Left forelimb (tissue), 1 donor: ENCODE measurements at regions not wholly inside any gene's neighbourhood (a gene's known extent, or its start where the extent isn't known, plus 50 kb on each side); places are given as distances from the start of the nearest gene placed in this dataset.

Source experiments
- DNase-seq: peaks from one replicate; pipeline ENCODE4 v3.0.0-alpha.2; 2018; ENCODE audit warnings: low spot score

DNA sequence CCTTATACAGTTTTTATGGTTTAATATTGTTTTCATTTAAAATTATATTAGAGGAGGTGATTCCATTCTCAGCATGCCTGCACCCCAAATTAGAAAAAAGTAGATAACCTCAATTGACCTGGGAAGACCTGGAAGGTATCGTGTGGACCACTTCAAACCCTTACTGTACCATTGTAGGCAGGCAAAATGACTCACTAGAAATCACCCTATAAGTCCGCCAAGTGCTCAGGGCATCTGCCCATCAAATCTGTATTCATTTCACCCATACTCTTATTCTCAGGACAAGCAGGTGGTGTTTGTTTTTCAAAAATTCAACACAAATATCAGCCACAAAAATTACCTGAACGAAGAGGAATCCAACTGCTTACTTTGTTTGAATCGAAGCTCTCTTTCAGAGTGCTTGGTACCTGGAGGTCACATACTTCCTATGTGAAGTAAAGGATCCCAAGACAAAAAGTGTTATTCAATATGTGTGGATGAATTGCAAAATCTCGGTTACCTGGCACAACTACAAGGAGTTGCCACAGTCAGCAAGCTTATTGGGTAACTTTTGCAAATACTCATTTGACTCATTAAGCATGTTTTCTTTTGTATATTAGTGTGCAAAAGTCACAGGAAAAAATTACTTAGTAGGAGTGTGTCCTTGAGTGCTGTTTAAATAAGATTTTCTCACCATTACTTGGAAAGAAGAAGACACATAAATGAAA, 216.2 kb downstream of the ENC1 start:
- DNase-seq, result no peak

GRCh38 chr5:74423383-74423782, 217.1 kb downstream of the ENC1 start:
- DNase-seq, result no peak

DNA sequence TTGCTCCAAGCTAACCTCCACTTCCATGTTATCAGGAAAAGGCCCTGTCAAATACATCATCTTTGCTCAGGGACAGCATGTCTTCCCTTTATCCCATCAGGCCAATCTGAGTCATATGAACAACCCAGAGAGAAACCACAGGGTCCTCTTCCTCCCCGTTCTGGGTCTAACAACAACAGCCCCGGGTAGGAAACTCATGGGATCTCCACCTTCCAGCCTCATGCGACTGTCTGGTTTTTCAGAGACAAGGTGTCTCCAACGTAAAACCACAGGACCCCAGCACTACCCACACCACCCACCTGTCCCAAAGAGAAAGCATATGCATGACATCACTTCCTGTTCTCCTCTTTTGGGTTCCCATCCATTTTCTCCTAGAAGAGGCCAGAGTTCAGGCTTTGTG, 217.9 kb downstream of the ENC1 start:
- DNase-seq, result no peak

DNA sequence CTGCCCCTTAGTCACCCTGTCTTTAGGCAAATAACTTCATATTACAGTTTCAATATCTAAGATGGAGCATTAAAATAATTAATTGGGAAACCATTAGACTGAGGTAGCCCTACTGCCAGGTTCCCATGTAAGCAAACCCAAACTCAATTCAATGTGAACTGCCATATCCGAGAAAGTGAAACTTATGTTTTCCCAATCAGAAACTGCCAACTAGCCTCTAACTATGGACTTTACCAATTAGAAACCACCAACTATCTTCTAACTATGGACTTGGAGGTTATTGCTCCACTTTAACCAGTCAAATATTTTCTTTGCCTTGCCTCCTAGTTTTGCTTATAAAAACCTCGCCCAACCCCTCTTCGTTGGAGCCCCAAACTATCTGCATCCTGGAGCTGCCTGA, 218.5 kb downstream of the ENC1 start:
- DNase-seq, result no peak

GRCh38 chr5:74421377-74421776, 219.2 kb downstream of the ENC1 start:
- DNase-seq, result no peak

DNA sequence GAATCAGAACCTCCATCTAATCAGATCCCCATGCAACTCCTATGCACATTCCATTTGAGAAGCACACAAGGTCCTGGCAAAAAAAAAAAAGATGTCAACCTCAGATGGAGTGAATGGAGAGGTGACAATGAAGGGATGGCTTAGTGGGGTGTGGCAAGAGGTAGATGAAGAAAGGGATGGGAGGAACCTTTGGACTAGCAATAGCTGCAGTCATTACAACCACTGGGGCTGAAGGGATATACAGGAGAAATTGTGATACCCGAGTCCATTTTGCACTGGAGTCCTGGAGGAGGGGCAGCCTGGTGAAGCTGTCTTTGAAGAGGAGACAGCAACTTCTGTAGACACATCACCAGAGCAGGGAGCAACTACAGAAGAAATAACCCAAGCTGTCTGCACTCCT, 219.6 kb downstream of the ENC1 start:
- no peak for DNase-seq

DNA sequence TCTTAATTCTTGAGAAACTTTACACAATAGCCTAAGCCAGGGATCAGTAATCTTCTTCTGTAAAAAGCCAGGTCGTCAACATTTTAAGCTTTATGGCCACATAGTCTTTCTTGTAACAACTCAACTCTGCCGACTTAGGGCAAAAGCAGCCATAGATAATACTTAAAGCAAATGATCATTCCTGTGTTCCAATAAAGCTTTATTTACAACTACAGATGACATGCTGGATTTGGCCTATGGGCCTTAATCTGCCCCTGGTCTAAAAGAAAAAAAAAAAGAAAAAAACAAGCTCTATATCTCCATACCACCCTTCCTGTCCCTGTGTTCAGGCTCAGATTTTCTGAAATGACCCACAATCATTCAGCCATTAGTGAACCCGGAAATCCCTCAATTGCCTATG, 220.3 kb downstream of the ENC1 start:
- no peak for DNase-seq

DNA sequence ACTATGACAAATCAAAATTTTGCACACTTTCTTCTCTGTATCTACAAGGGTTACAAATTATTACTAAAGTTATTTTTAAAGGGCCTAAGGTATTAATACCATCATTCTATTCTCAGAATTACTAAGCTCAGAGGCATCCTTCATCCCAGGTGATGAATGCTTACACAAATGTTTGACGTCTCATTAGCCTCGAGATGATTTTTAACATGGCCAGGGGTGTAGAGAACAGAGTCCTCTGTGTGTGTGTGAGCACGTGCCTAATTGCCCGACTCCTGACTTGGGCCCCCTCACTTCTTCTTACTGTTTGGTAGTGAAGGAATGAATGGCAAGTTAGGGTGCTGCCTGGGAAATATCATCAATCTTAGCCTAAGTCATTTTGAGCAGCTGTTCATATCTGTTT, 221.1 kb downstream of the ENC1 start:
- DNase-seq, result no peak

DNA sequence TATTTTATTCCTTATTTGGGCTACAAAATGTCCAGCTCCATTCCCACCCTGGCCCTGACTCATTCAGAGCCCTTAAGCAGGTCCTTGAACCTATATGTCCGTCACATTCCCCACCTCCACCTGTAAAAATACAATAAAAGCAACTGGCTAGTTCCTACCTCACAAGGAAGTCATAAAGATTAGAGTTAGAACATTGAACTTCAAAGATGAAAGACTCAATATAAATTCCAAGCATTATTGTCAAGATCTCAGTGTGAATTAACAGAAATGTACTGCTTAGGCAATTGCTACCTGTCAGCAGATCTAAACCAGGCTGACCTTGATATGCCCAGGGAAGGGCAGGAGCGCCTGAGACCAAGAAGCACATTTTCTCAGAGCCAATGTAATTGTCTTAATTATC, 221.8 kb downstream of the ENC1 start:
- DNase-seq, result no peak

DNA sequence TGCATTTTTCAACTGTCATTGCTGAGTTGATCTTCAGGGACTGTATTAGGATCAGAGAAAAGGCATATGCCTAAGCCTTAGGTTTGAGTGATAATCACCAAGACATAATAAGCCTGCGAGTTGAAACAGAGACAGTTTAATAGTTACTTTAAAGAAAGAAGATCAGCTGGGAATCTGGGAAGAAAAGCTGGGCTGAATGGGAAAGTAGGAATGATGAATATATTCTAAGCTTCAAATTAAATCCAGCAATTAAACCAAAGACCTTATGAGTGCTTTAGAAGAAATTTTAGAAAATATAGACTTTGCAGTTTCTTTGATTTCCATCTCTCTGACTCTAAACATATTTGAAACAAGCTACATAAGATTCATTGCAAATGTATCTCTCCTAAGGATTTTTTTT, 222.3 kb downstream of the ENC1 start:
- DNase-seq, result no peak

- DNase-seq, result no peak
Observed at GRCh38 chr5:74415695-74416102, 224.8 kb downstream of the ENC1 start.

- DNase-seq, result no peak
Observed at GRCh38 chr5:74414228-74414627, 226.3 kb downstream of the ENC1 start.

GRCh38 chr5:74413403-74414048, 227.0 kb downstream of the ENC1 start:
- DNase-seq, result no peak

DNA sequence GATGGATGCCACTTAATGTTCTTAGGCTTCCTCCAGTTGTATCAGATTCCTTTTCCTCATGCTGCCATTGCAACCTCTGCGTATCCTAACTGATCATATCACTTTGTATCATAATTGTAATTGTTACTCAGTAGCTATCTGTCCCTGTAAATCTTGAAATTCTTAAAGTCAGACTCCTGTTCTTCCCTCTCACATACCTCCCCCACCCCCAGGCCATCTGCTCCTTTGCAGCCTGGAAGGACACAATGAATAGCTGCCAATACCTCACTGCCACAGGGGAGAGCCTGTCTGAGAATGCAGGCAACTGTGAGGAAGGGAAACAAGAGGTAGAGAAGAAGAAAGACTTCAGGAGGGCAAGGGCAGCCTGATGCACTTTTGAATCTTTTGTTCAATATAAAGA, 228.5 kb downstream of the ENC1 start:
- no peak for DNase-seq

GRCh38 chr5:74409712-74410111, 230.8 kb downstream of the ENC1 start:
- no peak for DNase-seq

- DNase-seq, result no peak
Observed at GRCh38 chr5:74409166-74409706, 231.3 kb downstream of the ENC1 start.

GRCh38 chr5:74408150-74409043, 232.1 kb downstream of the ENC1 start:
- DNase-seq, result no peak

- no peak for DNase-seq
Observed at GRCh38 chr5:74407701-74408100, 232.8 kb downstream of the ENC1 start.

DNA sequence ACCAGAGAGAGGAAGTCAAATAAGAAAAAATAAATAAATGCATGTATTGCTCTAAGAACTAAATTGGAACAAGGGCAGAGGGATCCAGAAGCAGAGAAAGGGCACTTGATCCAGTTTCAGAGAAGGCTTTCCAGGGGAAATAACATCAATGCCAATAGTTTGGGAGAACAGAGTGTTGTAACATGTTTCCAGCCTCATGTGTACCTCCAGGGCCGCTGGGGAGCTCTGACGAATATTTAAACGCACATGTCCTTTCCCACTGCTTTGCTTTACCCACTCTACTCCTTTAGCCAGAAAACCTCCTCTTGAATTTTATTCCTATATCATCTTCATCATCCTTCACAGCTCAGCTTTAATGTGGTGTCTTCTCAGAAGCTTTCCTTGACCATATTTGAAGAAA, 233.7 kb downstream of the ENC1 start:
- DNase-seq, result no peak

DNA sequence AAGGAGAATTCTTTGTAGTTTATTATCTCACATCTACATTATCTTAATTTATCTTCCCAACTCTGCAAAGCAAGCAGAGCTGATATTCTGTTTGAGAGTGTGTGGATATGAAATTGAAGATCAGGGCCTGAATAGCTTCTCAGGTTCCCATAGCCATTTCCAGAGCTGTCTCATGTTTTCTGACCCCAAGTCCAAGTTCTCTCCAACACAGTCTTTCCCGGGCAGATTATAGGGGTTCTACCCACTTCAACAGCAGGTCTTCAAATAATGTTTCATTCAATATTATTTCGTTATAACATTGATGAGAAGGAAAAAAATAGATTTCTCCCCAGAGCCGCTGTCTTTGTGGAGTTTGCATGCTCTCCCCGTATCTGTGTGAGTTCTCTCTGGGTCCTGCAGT, 234.9 kb downstream of the ENC1 start:
- DNase-seq, result no peak

GRCh38 chr5:74404574-74405508, 235.7 kb downstream of the ENC1 start:
- no peak for DNase-seq

- DNase-seq, result no peak
Observed at GRCh38 chr5:74403771-74404170, 236.8 kb downstream of the ENC1 start.
